Keratinocyte (primary cell): ENCODE measurements at regions not wholly inside any gene's neighbourhood (a gene's known extent, or its start where the extent isn't known, plus 50 kb on each side); places are given as distances from the start of the nearest gene placed in this dataset.

Experiments
- DNase-seq: peaks from one replicate; pipeline ENCODE4 v3.0.0-alpha.2; 2011; ENCODE audit warnings: low read depth, missing footprints, low spot score
- FAIRE-seq: peaks from 2 replicates; lab custom pipeline; 2011; peaks lifted over from hg19 to GRCh38; lab: Jason Lieb, UNC
- H2AFZ ChIP-seq: 2 replicates; pipeline ENCODE4 v1.6.0; 2012; ENCODE audit warnings: low read length, control low read depth, inconsistent platforms; ENCODE audit not compliant: control insufficient read depth
- H3K27ac ChIP-seq: 2 replicates; pipeline ENCODE4 v1.5.1; 2011; ENCODE audit warnings: low read length; ENCODE audit not compliant: control insufficient read depth, insufficient read depth
- H3K27me3 ChIP-seq: 3 replicates; pipeline ENCODE4 v1.6.0; 2011; ENCODE audit warnings: low read length; ENCODE audit not compliant: control insufficient read depth, insufficient read depth; ENCODE audit errors: extremely low read depth
- H3K36me3 ChIP-seq, 2 experiments: 2 replicates in 1 of 2; 3 replicates in 1 of 2; pipeline ENCODE4 v1.5.1; 2011; ENCODE audit warnings: low read length in 2 of 2, mild to moderate bottlenecking in 1 of 2; ENCODE audit not compliant: control insufficient read depth in 2 of 2, insufficient read depth in 2 of 2; ENCODE audit errors: extremely low read depth in 1 of 2
- H3K4me1 ChIP-seq: 3 replicates; pipeline ENCODE4 v1.5.1; 2011; ENCODE audit warnings: low read length; ENCODE audit not compliant: control insufficient read depth, insufficient read depth; ENCODE audit errors: extremely low read depth
- H3K4me2 ChIP-seq: 3 replicates; pipeline ENCODE4 v1.6.0; 2011; ENCODE audit warnings: low read depth, low read length; ENCODE audit not compliant: control insufficient read depth, insufficient read depth; ENCODE audit errors: extremely low read depth
- H3K4me3 ChIP-seq, 3 experiments: fragments of 200-600 bp in 1 of 3; sonication (generic) in 1 of 3; 2 replicates in 2 of 3; 3 replicates in 1 of 3; pipeline ENCODE4 v1.5.1; 2011 to 2016; ENCODE audit warnings: low read length in 3 of 3, mild to moderate bottlenecking in 3 of 3, control low read depth in 2 of 3, inconsistent platforms in 1 of 3, low read depth in 1 of 3, mixed read lengths in 1 of 3, mixed run types in 1 of 3, moderate library complexity in 1 of 3; ENCODE audit not compliant: control insufficient read depth in 2 of 3, insufficient read depth in 2 of 3; ENCODE audit errors: extremely low read depth in 1 of 3
- H3K79me2 ChIP-seq: 2 replicates; pipeline ENCODE4 v1.6.0; 2012; ENCODE audit warnings: low read length; ENCODE audit not compliant: control insufficient read depth, insufficient read depth
- H3K9ac ChIP-seq: 3 replicates; pipeline ENCODE4 v1.6.0; 2011; ENCODE audit warnings: low read length; ENCODE audit not compliant: control insufficient read depth, insufficient read depth; ENCODE audit errors: extremely low read depth
- H3K9me1 ChIP-seq: 3 replicates; pipeline ENCODE4 v1.6.0; 2011; ENCODE audit warnings: low read length; ENCODE audit not compliant: control insufficient read depth, insufficient read depth; ENCODE audit errors: extremely low read depth
- H3K9me3 ChIP-seq: 2 replicates; pipeline ENCODE4 v1.5.1; 2012; ENCODE audit warnings: low read depth, low read length; ENCODE audit not compliant: control insufficient read depth
- H4K20me1 ChIP-seq: 3 replicates; pipeline ENCODE4 v1.6.0; 2011; ENCODE audit warnings: low read length; ENCODE audit not compliant: control insufficient read depth, insufficient read depth; ENCODE audit errors: extremely low read depth
- EZH2 ChIP-seq: IDR thresholded peaks from one replicate; pipeline ENCODE4 v1.6.1; 2012; ENCODE audit warnings: inconsistent platforms, mild to moderate bottlenecking, low read length, moderate library complexity
- dilution Hi-C: fragments of 300-500 bp; cut with MboI; formaldehyde crosslinking; loops from one replicate; pipeline ENCODE4 v1.7.0; 2020; ENCODE audit warnings: low sequenced_read_pairs; ENCODE audit not compliant: extremely low pct_ligation_motif_present
- TF ChIP-seq, protein P1 (sequence below), 3 experiments: IDR thresholded peaks in 1 of 3; conservative IDR thresholded peaks in 1 of 3; optimal IDR thresholded peaks in 1 of 3; 2 replicates in 2 of 3; 3 replicates in 1 of 3; pipeline versions ENCODE3 to v1.5.1; 2011; ENCODE audit warnings: low read length in 3 of 3, mild to moderate bottlenecking in 3 of 3, moderate library complexity in 2 of 3, control low read depth in 1 of 3, inconsistent platforms in 1 of 3; ENCODE audit not compliant: insufficient read depth in 2 of 3; ENCODE audit errors: extremely low read depth in 1 of 3

DNA sequence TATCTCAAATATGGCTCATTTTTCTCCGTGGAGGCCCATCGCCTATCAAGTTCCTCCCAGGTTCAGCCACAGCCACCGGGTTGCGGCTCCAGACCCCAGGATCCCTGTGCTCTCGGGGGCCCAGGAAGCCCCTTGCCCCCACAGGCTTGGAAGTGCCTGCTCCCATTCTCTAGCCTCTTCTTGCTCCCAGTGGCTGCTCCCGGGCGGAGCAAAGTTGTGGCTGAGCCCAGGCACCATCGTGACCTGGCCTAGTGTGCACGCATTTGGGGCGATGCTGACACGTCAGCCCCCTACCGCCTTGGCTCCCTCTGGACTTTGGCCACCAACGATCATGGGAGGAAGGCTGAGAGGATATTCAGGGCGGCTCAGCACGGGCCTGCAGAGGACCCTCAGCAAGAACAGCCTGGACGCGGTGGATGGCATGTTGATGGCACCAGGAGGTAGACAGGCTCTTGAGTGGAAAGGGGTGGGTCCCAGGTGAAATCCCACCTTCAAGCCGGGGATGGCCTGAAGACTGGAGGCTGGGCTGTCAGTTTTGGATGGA is 419.4 kb upstream of the AGA start:
- Histone ChIP-seq H3K36me3 (no peaks in the 10 kb centered on the region), H3K9ac (no peak overlapping the region), H4K20me1 (no peaks in the 10 kb centered on the region), H3K4me1 (no peaks in the 10 kb centered on the region), H2AFZ (no peak overlapping the region), H3K27ac (no peak overlapping the region), H3K9me3 (no peaks in the 10 kb centered on the region), H3K4me3 (no peak overlapping the region), H3K9me1 (no peaks in the 10 kb centered on the region), H3K27me3 (no peaks in the 10 kb centered on the region), H3K79me2 (no peaks in the 10 kb centered on the region), H3K4me2 (no peak overlapping the region)
- dilution Hi-C loops = no loop called here
- TF ChIP-seq, protein P1, sequence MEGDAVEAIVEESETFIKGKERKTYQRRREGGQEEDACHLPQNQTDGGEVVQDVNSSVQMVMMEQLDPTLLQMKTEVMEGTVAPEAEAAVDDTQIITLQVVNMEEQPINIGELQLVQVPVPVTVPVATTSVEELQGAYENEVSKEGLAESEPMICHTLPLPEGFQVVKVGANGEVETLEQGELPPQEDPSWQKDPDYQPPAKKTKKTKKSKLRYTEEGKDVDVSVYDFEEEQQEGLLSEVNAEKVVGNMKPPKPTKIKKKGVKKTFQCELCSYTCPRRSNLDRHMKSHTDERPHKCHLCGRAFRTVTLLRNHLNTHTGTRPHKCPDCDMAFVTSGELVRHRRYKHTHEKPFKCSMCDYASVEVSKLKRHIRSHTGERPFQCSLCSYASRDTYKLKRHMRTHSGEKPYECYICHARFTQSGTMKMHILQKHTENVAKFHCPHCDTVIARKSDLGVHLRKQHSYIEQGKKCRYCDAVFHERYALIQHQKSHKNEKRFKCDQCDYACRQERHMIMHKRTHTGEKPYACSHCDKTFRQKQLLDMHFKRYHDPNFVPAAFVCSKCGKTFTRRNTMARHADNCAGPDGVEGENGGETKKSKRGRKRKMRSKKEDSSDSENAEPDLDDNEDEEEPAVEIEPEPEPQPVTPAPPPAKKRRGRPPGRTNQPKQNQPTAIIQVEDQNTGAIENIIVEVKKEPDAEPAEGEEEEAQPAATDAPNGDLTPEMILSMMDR (optimal IDR thresholded peaks at IDR 0.05 in 1 of 3, IDR thresholded peaks at IDR 0.05 in 1 of 3, conservative IDR thresholded peaks at IDR 0.05 in 1 of 3; ENCODE audit: extremely low read depth in 1 of 3, insufficient read depth in 2 of 3, low read length in 3 of 3) = no peak
- DNase-seq (no peak), FAIRE-seq (no peak)

DNA sequence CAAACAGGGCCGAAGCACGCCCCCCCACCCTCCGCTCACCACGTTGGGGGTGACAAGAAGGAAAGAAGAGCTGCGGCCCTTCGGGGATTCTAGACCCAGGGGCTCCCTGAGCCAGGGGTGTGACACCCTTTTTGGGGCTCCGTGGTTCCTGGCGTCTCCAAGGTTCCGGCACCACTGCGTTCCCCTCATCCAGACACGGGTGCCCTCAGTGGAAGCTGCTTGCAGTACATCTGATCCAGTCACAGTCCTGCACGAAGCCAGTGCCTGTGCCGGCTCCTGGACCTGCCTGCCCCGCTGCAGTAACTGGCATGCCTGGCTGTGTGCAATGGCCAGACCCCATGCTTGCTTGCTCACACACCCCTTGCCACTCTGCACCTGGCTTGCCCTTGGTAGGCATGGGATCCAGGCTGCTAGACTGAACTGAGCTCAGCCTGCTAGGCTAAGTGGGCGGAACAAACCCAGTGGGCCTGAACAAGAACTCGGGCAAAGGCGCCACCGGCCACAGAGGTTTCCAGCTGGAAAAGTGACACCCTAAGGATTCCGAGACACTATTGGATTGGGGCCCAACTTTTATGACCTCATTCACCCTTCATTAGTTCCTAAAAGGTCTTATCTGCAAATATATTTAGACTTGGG is 420.4 kb upstream of the AGA start:
- Histone ChIP-seq H3K27me3 (no peaks in the 10 kb centered on the region), H3K4me2 (no peak overlapping the region), H3K9me3 (no peaks in the 10 kb centered on the region), H3K27ac (no peak overlapping the region), H3K9ac (no peak overlapping the region), H3K4me1 (no peaks in the 10 kb centered on the region), H3K4me3 (no peak overlapping the region), H3K9me1 (no peaks in the 10 kb centered on the region), H4K20me1 (no peaks in the 10 kb centered on the region), H3K79me2 (no peaks in the 10 kb centered on the region), H3K36me3 (no peaks in the 10 kb centered on the region), H2AFZ (no peak overlapping the region)
- FAIRE-seq (no peak), DNase-seq (no peak)
- dilution Hi-C loops = no loop called here
- no peak for TF ChIP-seq EZH2
- TF ChIP-seq, protein P1 (optimal IDR thresholded peaks at IDR 0.05 in 1 of 3, IDR thresholded peaks at IDR 0.05 in 1 of 3, conservative IDR thresholded peaks at IDR 0.05 in 1 of 3; ENCODE audit: extremely low read depth in 1 of 3, insufficient read depth in 2 of 3, low read length in 3 of 3) = no peak
